NT2/D1 (cell line): ENCODE measurements at regions not wholly inside any gene's neighbourhood (a gene's known extent, or its start where the extent isn't known, plus 50 kb on each side); places are given as distances from the start of the nearest gene placed in this dataset.

ENCODE experiments used
- SUZ12 ChIP-seq: IDR thresholded peaks from 2 replicates; pipeline ENCODE4 v1.6.1; 2011; ENCODE audit not compliant: insufficient read length, insufficient read depth; ENCODE audit errors: extremely low read depth
- YY1 ChIP-seq: IDR thresholded peaks from 2 replicates; pipeline ENCODE4 v1.6.1; 2011; ENCODE audit not compliant: insufficient read length, insufficient read depth
- ZNF274 ChIP-seq: IDR thresholded peaks from 2 replicates; pipeline ENCODE4 v1.6.1; 2011; ENCODE audit warnings: mild to moderate bottlenecking, low read depth, low read length

- TF ChIP-seq SUZ12 (no peak), ZNF274 (no peak), YY1 (no peak)
These were observed 164.7 kb downstream of the LTN1 start for GRCh38 chr21:28828021-28828420.
